Femur (tissue), 1 donor: ENCODE measurements at regions not wholly inside any gene's neighbourhood (a gene's known extent, or its start where the extent isn't known, plus 50 kb on each side); places are given as distances from the start of the nearest gene placed in this dataset.

ENCODE experiments used
- DNase-seq: peaks from one replicate; pipeline ENCODE4 v3.0.0-alpha.2; 2017

- DNase-seq, result no peak
These were observed 52.4 kb upstream of the SERINC1 start for GRCh38 chr6:122524056-122524455.

DNA sequence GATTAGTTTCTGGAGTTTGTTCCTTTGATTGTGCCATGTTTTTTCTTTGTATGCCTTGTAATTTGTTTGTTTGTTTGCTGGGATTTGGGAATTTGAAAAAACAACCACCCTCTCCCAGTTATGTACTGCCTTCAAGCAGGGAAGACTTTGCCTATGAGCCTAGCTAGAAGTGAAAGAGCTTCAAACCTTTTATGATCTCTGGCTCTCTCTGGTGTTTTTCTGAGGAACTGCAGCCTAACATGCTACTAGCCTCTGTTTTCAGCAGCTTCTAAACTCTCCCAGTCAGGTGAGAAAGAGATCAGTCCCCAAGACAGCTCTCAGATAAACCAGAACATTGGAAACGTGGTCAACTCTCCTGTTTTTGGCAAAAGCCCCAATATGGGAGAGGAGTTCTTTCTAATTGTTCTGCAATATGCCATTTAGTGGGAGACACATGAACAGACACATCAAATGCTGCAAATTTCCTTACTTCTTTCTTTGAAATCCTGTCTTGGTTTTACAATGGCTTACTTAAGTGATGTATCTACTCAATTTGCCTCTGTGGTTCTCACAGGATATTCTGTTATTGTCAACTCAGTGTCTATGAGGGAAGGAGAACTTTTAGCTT is 58.9 kb upstream of the SERINC1 start:
- DNase-seq, result peak; percentile 38

DNA sequence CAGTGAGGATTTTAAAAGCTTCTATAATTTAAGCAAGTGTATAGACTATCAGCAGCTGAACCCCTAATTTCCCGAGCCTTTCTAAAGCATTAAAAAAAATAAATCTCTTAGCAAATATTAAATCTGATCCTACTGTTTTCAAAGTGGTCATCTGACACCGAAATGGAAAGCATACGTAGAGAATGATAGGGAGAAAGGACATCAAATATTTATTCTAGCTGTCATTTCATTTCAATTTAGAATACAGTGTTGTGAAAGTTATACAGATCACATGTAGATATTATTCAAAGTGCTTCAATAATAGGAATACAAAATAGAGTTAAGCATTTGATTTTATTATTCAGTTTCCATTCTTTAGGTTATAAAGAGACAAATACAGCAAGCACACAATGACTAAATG is 61.9 kb upstream of the PKIB start:
- DNase-seq, result no peak

DNA sequence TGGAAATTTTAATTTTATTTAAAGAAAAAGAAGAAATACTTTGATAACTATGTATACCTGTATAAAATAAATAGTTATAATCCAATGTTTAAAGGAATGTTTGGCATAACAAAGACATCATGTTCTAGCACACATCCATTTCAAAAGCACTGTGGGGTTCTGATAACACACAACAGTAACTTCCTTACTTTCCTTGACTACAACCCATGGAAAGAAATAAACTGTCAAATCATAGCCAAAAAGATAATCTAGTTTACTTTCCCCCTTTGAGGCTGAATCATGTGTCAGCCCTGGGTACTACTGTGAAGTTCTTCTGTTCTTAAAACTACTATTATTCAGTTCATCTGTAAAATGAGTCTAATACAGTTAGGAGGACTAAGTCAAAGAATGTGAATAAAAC is 61.4 kb upstream of the PKIB start:
- no peak for DNase-seq

- peak; percentile 26 for DNase-seq
These were observed 56.5 kb upstream of the PKIB start for GRCh38 chr6:122553697-122554096.

DNA sequence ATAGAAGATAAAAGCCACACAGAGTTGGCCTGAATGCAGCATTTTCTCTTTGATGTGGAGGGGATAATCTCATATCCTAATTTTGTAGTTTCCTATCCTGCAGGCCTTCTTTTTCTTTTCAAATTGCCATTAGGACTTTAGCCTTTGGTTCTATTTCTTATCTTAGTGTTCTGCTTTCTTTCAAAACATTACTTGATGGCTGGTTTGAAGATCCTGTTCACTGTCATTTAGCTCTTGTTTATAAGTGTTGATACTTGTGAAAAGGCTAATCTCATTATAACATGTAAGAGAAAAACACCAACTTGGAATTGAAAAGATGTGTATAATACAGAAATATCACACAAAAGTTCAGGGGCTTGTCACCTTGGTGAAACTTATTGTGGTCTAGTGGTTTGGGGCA is 54.6 kb upstream of the PKIB start:
- DNase-seq, result no peak

- DNase-seq, result no peak
These were observed 52.1 kb upstream of the PKIB start for GRCh38 chr6:122558080-122558479.
